ENCODE measurements at regions not wholly inside any gene's neighbourhood (a gene's known extent, or its start where the extent isn't known, plus 50 kb on each side); places are given as distances from the start of the nearest gene placed in this dataset.

DNA sequence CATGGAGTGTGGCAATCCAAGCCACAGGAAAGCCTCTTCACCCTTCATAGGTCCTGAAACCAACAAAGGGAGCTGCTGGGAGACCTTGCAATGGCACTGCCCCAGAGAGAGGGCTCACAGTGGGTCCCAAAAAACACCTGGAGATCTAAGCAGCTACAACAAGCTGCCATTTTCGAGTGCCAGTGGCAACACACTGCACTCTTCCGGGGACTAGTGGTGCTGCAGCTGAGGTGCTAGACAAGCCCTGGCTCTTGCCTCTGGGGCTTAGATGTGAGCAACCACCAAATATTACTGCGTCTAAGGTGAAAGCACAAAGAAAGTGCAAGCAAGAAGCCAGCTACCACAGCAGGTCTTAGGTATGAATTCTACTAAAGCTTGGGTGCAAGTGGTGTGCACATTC, 192.9 kb downstream of the NOL4 start:
- TF ChIP-seq POLR2AphosphoS5 (IDR thresholded peaks at IDR 0.05; ENCODE audit: low read depth, low read length) = no peak
- TF ChIP-seq POLR2A (IDR thresholded peaks at IDR 0.05; ENCODE audit: low read depth, low read length) = no peak
- no peak for TF ChIP-seq TAF1 (IDR thresholded peaks at IDR 0.05; ENCODE audit: borderline replicate concordance, low read depth, low read length)
